NB4 (cell line): ENCODE measurements at regions not wholly inside any gene's neighbourhood (a gene's known extent, or its start where the extent isn't known, plus 50 kb on each side); places are given as distances from the start of the nearest gene placed in this dataset.

Experiments used
- CTCF ChIP-seq: IDR thresholded peaks from one replicate; pipeline ENCODE4 v1.5.1; 2012; ENCODE audit warnings: low read depth, low read length
- MAX ChIP-seq: IDR thresholded peaks from 2 replicates; pipeline ENCODE4 v1.6.1; 2011; ENCODE audit warnings: low read depth, low read length
- POLR2A ChIP-seq: IDR thresholded peaks from 2 replicates; pipeline ENCODE4 v1.6.1; 2011; ENCODE audit warnings: mild to moderate bottlenecking; ENCODE audit not compliant: insufficient read length; ENCODE audit errors: extremely low read depth

GRCh38 chr5:96297290-96297689 lies 135.8 kb downstream of the PCSK1 start:
- no peak for TF ChIP-seq CTCF
- TF ChIP-seq MAX: no peak
- TF ChIP-seq POLR2A: no peak
